ENCODE measurements at regions not wholly inside any gene's neighbourhood (a gene's known extent, or its start where the extent isn't known, plus 50 kb on each side); places are given as distances from the start of the nearest gene placed in this dataset.
A peak's percentile ranks its signal among the peaks of the same experiment; 100 is the strongest.

DNA sequence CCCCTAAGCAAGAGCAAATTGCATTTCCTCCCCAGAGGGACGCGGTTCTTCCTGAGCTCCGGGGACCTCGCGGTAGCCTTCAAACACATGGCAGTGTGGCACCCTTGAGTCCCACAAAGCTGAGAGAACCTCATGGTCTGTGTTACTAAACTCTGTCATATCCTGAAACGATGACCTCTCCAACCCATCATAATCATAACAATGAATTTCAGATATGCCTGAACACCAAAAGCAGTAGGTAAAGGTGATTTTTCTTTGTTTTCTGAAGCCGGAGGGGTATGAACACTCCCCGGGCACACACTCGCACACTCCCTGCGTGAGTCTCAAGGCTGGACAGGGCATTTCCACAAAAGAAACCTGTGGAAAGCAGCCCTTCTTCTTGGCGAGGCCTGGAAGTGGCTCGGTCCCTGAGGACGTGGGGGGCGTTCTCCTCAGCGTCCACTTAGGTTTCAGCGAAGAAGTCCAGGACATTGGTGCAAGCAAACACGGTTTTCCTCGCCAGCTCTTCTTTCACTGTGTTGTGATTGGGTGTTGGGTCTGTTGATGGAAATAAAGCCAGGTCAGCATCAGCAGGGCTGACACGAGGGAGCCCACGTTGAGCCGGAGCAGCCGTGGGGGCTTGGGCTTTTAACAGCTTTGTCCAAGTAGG is 183.4 kb downstream of the ERMARD start:
- TF ChIP-seq, protein P1, sequence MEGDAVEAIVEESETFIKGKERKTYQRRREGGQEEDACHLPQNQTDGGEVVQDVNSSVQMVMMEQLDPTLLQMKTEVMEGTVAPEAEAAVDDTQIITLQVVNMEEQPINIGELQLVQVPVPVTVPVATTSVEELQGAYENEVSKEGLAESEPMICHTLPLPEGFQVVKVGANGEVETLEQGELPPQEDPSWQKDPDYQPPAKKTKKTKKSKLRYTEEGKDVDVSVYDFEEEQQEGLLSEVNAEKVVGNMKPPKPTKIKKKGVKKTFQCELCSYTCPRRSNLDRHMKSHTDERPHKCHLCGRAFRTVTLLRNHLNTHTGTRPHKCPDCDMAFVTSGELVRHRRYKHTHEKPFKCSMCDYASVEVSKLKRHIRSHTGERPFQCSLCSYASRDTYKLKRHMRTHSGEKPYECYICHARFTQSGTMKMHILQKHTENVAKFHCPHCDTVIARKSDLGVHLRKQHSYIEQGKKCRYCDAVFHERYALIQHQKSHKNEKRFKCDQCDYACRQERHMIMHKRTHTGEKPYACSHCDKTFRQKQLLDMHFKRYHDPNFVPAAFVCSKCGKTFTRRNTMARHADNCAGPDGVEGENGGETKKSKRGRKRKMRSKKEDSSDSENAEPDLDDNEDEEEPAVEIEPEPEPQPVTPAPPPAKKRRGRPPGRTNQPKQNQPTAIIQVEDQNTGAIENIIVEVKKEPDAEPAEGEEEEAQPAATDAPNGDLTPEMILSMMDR (IDR thresholded peaks at IDR 0.05; ENCODE audit: unreplicated experiment): no peak

DNA sequence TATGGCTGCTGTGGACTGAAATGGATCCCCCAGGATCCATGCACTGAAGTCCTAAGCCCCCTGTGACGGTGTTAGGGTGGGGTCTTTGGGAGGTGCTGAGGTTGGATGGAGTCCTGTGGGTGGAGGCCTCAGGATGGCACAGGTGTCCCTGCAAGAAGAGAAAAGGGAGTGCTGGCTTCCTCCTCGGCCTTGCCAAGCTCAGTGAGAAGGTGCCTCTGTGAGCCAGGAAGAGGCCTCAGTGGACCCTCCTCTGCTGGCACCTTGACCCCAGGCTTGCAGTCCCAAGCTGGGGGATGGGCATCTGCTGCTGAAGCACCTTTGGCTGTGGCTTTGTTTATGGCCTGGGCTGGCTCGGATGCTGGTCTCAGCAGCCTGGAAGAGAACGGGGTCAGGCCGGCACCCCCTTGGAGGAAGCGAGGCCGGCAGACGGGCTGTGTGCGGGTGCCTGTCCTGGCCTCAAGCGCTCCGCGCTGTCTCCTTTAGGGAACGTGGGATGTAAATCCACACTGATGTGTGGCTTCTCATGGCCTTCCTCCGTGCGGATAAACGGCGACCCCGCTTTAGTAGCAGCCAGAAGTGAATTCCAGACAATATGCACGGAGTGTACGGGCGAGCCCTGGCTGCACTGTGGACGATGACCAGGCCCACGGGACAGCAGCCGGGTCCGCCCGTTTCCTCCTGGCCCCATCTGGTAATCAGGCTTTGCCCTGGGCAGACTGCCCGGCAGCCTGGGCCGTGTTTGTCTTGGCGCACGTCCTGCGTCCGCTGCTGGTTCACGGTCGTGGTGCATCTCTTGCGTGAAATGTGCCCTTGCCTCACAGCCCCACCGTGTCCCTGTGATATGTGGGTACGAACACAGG is 182.6 kb downstream of the ERMARD start:
- H3K36me3 Mint-ChIP-seq: no peaks in the 10 kb centered on the region
- DNase-seq (ENCODE audit: low spot score in 2 of 2, unreplicated experiment in 2 of 2): no peak
- peaks cover 5% of the 10 kb centered on the region for H3K9me3 Mint-ChIP-seq
- H3K4me1 Mint-ChIP-seq: peaks cover 31% of the 10 kb centered on the region
- H3K4me3 Mint-ChIP-seq: no peak overlapping the region
- peaks cover 7% of the 10 kb centered on the region for H3K27me3 Mint-ChIP-seq (ENCODE audit: low read depth)
- TF ChIP-seq, protein P1 (IDR thresholded peaks at IDR 0.05; ENCODE audit: unreplicated experiment): no peak
- H3K27ac Mint-ChIP-seq: no peak overlapping the region

More for the DNA sequence above, 183.4 kb downstream of the ERMARD start:
- Mint-ChIP-seq H3K27me3 (ENCODE audit: low read depth) (peaks cover 14% of the 10 kb centered on the region), H3K27ac (no peak overlapping the region), H3K36me3 (no peaks in the 10 kb centered on the region), H3K4me3 (no peak overlapping the region), H3K9me3 (no peaks in the 10 kb centered on the region), H3K4me1 (peaks cover 38% of the 10 kb centered on the region)
- DNase-seq (ENCODE audit: low spot score in 2 of 2, unreplicated experiment in 2 of 2): no peak

DNA sequence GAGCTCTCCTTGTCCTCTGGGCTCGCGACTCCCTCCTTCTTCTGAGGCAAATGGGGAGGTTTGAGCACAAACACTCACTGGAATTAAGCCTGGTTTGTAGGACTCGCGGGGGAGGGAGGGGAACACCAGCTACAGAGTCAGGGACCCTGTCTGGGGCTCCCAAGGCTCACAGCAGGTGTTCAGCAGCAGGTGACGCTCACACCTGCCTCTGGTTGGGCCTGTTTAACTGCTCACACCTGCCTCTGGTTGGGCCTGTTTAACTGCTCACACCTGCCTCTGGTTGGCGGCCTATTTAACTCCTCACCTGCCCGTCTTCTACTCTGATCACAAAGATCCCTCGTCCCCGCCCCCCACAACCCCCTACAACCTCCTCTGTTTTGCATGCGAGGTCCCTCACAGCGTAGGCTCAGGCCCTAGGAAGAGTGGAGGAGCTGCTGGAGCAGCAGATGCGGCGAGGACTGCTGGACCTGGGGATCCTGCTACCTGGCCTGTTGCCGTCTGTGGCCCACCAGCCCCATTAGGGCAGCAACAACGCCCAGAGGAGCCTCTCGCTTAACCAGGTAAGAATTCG is 181.9 kb downstream of the ERMARD start:
- H3K4me1 Mint-ChIP-seq: peaks cover 29% of the 10 kb centered on the region
- H3K36me3 Mint-ChIP-seq: no peaks in the 10 kb centered on the region
- DNase-seq (ENCODE audit: low spot score in 2 of 2, unreplicated experiment in 2 of 2): no peak
- H3K27ac Mint-ChIP-seq: peak overlapping the region; percentile 64
- no peak overlapping the region for H3K4me3 Mint-ChIP-seq
- no peaks in the 10 kb centered on the region for H3K27me3 Mint-ChIP-seq (ENCODE audit: low read depth)
- H3K9me3 Mint-ChIP-seq: peaks cover 10% of the 10 kb centered on the region
- TF ChIP-seq, protein P1 (IDR thresholded peaks at IDR 0.05; ENCODE audit: unreplicated experiment): no peak

DNA sequence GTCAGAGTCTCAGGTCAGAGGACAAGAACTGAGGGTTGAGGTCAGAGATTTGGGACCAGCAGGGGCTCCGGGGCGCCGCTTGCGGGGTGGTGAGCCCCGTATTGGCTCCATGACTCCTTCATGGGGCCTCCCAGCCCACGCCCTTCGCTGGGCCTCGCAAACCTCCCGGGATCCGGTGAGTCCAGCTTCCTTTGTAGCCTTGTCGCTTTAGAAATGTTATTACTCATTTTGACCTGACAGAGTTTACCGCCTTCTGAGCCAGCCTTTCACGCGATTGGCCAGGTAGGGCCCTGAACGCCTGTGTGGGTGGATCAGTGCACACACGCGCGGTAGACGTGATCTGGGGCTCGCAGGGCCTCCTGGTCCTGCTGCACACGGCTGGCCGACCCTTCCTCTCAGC is 181.1 kb downstream of the ERMARD start:
- DNase-seq (ENCODE audit: low spot score in 2 of 2, unreplicated experiment in 2 of 2): no peak
- Mint-ChIP-seq H3K4me3 (no peak overlapping the region), H3K27ac (peak overlapping the region; percentile 64), H3K27me3 (ENCODE audit: low read depth) (no peaks in the 10 kb centered on the region), H3K4me1 (peaks cover 26% of the 10 kb centered on the region), H3K36me3 (no peaks in the 10 kb centered on the region), H3K9me3 (peaks cover 10% of the 10 kb centered on the region)
- TF ChIP-seq, protein P1 (IDR thresholded peaks at IDR 0.05; ENCODE audit: unreplicated experiment): no peak

DNA sequence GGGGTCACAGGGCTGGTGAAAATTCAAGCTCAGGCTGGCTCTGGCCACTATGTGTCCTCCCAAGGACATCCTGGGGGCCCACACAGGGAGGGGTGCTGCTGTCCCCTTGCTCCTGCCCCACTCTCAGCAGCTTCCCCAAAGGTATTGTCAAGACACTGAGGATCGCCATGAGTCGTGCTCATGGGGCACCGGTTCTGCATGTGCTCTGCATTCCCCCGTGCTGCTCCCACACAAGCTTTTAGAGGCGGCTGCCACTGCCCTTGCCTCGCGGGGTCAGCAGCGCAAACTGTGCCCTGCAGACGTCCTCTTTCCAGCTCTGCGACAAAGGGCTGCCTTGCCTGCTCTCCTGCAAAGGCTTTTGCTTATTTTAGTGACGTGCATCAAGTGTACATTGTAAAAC is 179.8 kb downstream of the ERMARD start:
- TF ChIP-seq, protein P1 (IDR thresholded peaks at IDR 0.05; ENCODE audit: unreplicated experiment): no peak
- Mint-ChIP-seq H3K27ac (no peak overlapping the region), H3K36me3 (no peaks in the 10 kb centered on the region), H3K4me1 (peaks cover 26% of the 10 kb centered on the region), H3K9me3 (peaks cover 10% of the 10 kb centered on the region), H3K4me3 (no peak overlapping the region), H3K27me3 (ENCODE audit: low read depth) (peaks cover 2% of the 10 kb centered on the region)
- DNase-seq (ENCODE audit: low spot score in 2 of 2, unreplicated experiment in 2 of 2): no peak
